Activated CD8-positive, alpha-beta T cell treated with anti-CD3 and anti-CD28 coated beads for 36 hours (primary cell): ENCODE measurements at regions not wholly inside any gene's neighbourhood (a gene's known extent, or its start where the extent isn't known, plus 50 kb on each side); places are given as distances from the start of the nearest gene placed in this dataset.
A peak's percentile ranks its signal among the peaks of the same experiment; 100 is the strongest.

Experiments
- ATAC-seq: fragments of 200-7000 bp; cut with Tn5 transposase; one replicate; pipeline ENCODE4 v1.10.0; 2021; ENCODE audit warnings: mild to moderate bottlenecking, moderate library complexity
- CTCF ChIA-PET: fragments of 350-600 bp; sonication (Branson Sonifier 250); formaldehyde crosslinking; loops from one replicate; lab custom pipeline; 2021; ENCODE audit warnings: antibody characterized with exemption; lab: Charles Lee
- POLR2A ChIA-PET: fragments of 350-600 bp; sonication (Branson Sonifier 250); formaldehyde crosslinking; loops from one replicate; lab custom pipeline; 2021; ENCODE audit warnings: antibody characterized with exemption; lab: Charles Lee
- DNase-seq: peaks from one replicate; pipeline ENCODE4 v3.0.0-alpha.2; 2020
- H3K27ac Mint-ChIP-seq: one replicate; pipeline ENCODE4 v1.8.0; 2021; ENCODE audit warnings: mild to moderate bottlenecking, mixed read lengths
- H3K27me3 Mint-ChIP-seq: one replicate; pipeline ENCODE4 v1.8.0; 2021; ENCODE audit warnings: mixed read lengths
- H3K36me3 Mint-ChIP-seq: one replicate; pipeline ENCODE4 v1.8.0; 2021; ENCODE audit warnings: low read depth, mixed read lengths
- H3K4me1 Mint-ChIP-seq: one replicate; pipeline ENCODE4 v1.8.0; 2021; ENCODE audit warnings: low read depth, mixed read lengths
- H3K4me3 Mint-ChIP-seq: one replicate; pipeline ENCODE4 v1.8.0; 2021; ENCODE audit warnings: mild to moderate bottlenecking, moderate library complexity, mixed read lengths
- H3K9me3 Mint-ChIP-seq: one replicate; pipeline ENCODE4 v1.8.0; 2021; ENCODE audit warnings: mixed read lengths
- CTCF ChIP-seq: fragments of 200-600 bp; IDR thresholded peaks from one replicate; pipeline ENCODE4 v1.8.0; 2022; ENCODE audit warnings: antibody characterized with exemption, mild to moderate bottlenecking
- intact Hi-C: fragments of 100-400 bp; cut with micrococcal nuclease; formaldehyde crosslinking; loops from one replicate; pipeline ENCODE4 v1.10.0; 2022

- ATAC-seq = no peak
- ChIA-PET CTCF (interaction anchor here (0.7 to 1.1 kb wide), 2 partner anchors 14 to 118 kb away, joined by 3 read pairs; no protein-coding TSS in a partner anchor), POLR2A (interaction anchor here (1.3 kb wide), 1 partner anchor 20 kb away, joined by 3 read pairs; no protein-coding TSS in a partner anchor)
- Mint-ChIP-seq H3K36me3 (no peaks in the 10 kb centered on the region), H3K9me3 (no peaks in the 10 kb centered on the region), H3K4me1 (peaks cover 8% of the 10 kb centered on the region), H3K27me3 (no peaks in the 10 kb centered on the region), H3K4me3 (no peak overlapping the region), H3K27ac (no peak overlapping the region)
- intact Hi-C loops = no loop called here
- DNase-seq = no peak
- TF ChIP-seq CTCF = no peak
Observed at GRCh38 chr13:40470660-40471059, 195.8 kb downstream of the FOXO1 start.

GRCh38 chr13:40471076-40471475, 195.4 kb downstream of the FOXO1 start:
- DNase-seq (no peak), ATAC-seq (no peak)
- no peaks in the 10 kb centered on the region for H3K36me3 Mint-ChIP-seq
- no peak overlapping the region for H3K4me3 Mint-ChIP-seq
- H3K27ac Mint-ChIP-seq = no peak overlapping the region
- POLR2A ChIA-PET = interaction anchor here (1.3 kb wide), 1 partner anchor 20 kb away, joined by 3 read pairs; no protein-coding TSS in a partner anchor
- H3K9me3 Mint-ChIP-seq = no peaks in the 10 kb centered on the region
- no peaks in the 10 kb centered on the region for H3K27me3 Mint-ChIP-seq
- intact Hi-C loops = no loop called here
- CTCF ChIA-PET = interaction anchor here (1.1 kb wide), 1 partner anchor 14 kb away, joined by 3 read pairs; no protein-coding TSS in a partner anchor
- peaks cover 8% of the 10 kb centered on the region for H3K4me1 Mint-ChIP-seq
- TF ChIP-seq CTCF = no peak

- Mint-ChIP-seq H3K4me1 (peaks cover 8% of the 10 kb centered on the region), H3K27me3 (no peaks in the 10 kb centered on the region), H3K27ac (no peak overlapping the region), H3K9me3 (no peaks in the 10 kb centered on the region), H3K4me3 (no peak overlapping the region), H3K36me3 (no peaks in the 10 kb centered on the region)
- intact Hi-C loops = no loop called here
- CTCF ChIA-PET = no interaction called here
- no peak for ATAC-seq
- no peak for DNase-seq
- POLR2A ChIA-PET = interaction anchor here (0.6 kb wide), 1 partner anchor 235 kb away, joined by 3 read pairs; no protein-coding TSS in a partner anchor
- TF ChIP-seq CTCF = no peak
Observed at GRCh38 chr13:40471911-40472310, 194.5 kb downstream of the FOXO1 start.

- Mint-ChIP-seq H3K4me1 (peaks cover 8% of the 10 kb centered on the region), H3K36me3 (no peaks in the 10 kb centered on the region), H3K4me3 (no peak overlapping the region), H3K27me3 (no peaks in the 10 kb centered on the region), H3K9me3 (no peaks in the 10 kb centered on the region), H3K27ac (no peak overlapping the region)
- intact Hi-C loops = no loop called here
- CTCF ChIA-PET = no interaction called here
- peak; percentile 49 for DNase-seq
- POLR2A ChIA-PET = interaction anchor here (0.6 to 1.3 kb wide), 2 partner anchors 13 to 235 kb away, joined by 3 read pairs; no protein-coding TSS in a partner anchor
- peak; percentile 58 for ATAC-seq
- no peak for TF ChIP-seq CTCF
Observed at GRCh38 chr13:40472427-40473220, 193.8 kb downstream of the FOXO1 start.

GRCh38 chr13:40475617-40476016, 190.8 kb downstream of the FOXO1 start:
- Mint-ChIP-seq H3K36me3 (no peaks in the 10 kb centered on the region), H3K4me3 (no peak overlapping the region), H3K9me3 (no peaks in the 10 kb centered on the region), H3K27ac (no peak overlapping the region), H3K27me3 (no peaks in the 10 kb centered on the region), H3K4me1 (peaks cover 19% of the 10 kb centered on the region)
- DNase-seq (no peak), ATAC-seq (no peak)
- intact Hi-C loops = no loop called here
- TF ChIP-seq CTCF = no peak
- CTCF ChIA-PET = interaction anchor here (0.5 kb wide), 1 partner anchor 302 kb away, joined by 3 read pairs; no protein-coding TSS in a partner anchor
- POLR2A ChIA-PET = interaction anchor here (0.8 kb wide), 1 partner anchor 65 kb away, joined by 3 read pairs; no protein-coding TSS in a partner anchor
